Activated CD8-positive, alpha-beta memory T cell treated with anti-CD3 and anti-CD28 coated beads for 4 hours (primary cell): ENCODE measurements at regions not wholly inside any gene's neighbourhood (a gene's known extent, or its start where the extent isn't known, plus 50 kb on each side); places are given as distances from the start of the nearest gene placed in this dataset.
"Not testable (repeated sequence)": the region's sequence is repeated elsewhere in the genome, so short reads cannot be mapped to it uniquely, and the experiment has no call there.

ENCODE experiments used
- DNase-seq, 2 donors: peaks; one replicate each; pipeline ENCODE4 v3.0.0-alpha.2; 2020; ENCODE audit warnings: low read depth in 2 of 2

DNA sequence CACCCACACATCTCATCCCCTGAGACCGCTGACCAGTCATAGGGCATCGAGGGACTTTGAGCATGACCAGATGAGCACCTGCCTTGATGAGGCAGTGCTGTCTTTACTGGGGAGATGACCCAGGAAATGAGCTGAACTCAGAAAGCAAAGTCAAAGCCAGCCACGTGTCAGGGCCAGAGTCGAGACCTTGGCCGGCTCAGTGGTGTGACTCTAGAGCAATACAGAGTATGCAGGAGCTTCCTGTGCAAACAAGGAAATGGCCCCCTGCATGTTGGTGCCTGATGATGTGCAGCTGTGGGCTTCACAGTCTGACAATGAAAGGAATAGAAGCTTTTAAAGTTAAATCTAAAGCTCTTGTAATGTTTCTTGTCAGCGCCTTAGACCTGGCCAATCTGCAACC, 332.9 kb downstream of the PCNX1 start:
- DNase-seq, result no peak

GRCh38 chr14:71240866-71241520, 333.7 kb downstream of the PCNX1 start:
- DNase-seq, result no peak

- DNase-seq, result no peak
These were observed 335.0 kb downstream of the PCNX1 start for GRCh38 chr14:71242237-71242748.

DNA sequence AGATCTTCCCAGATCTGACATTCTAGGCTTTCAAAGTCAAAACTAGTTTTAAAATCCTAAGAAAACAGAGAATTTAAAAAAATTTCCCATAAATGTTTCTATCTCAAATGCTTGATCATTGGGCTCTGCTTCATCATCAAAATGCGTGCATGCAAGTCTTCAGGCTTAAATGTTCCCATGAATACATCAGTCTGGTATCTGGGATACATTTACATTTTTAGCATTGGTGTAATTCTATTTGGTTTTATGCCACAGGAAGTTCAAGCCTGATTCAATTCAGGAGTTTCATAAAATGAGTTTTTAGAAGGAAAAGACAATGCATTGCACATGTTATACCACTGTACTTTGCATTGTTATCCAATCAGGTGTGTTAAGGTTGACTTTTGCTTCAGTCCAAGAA, 336.4 kb downstream of the PCNX1 start:
- no peak for DNase-seq

- no peak for DNase-seq
These were observed 337.1 kb downstream of the PCNX1 start for GRCh38 chr14:71244341-71244740.

DNA sequence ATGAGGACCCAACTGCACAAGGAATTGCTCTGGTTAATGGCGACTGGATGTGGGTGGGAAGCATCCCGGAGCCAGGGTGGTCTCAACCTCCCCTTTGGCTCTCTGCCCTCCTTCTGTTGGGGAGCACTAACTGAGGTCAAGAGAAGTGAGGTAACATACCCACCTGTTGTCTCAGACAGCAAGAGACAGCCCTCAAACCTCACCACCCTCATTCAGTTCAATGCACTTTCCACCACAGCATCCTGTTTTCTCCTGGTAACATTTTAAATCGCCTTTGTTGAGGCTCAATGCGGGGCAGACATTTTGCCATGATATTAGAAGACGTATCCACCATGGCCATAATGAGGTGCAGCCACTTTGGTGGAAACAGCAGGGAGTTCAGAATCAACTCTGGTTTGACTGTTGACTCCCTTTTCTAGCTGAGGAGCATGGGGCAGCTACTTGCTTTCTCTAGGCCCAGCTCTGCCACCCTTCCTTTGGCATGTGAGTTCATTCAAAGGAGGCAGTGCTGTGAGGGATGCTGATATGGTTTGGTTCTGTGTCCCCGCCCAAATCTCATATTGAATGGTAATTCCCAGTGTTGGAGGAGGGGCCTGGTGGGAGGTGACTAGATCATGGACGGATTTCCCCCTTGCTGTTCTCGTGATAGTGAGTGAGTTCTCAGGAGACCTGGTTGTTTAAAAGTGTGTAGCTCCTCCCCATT, 338.6 kb downstream of the PCNX1 start:
- DNase-seq, result no peak

- no peak for DNase-seq
These were observed 339.3 kb downstream of the PCNX1 start for GRCh38 chr14:71246539-71246938.

GRCh38 chr14:71247106-71247505, 339.8 kb downstream of the PCNX1 start:
- DNase-seq, result no peak

- DNase-seq, result no peak
These were observed 340.9 kb downstream of the PCNX1 start for GRCh38 chr14:71248194-71248593.

DNA sequence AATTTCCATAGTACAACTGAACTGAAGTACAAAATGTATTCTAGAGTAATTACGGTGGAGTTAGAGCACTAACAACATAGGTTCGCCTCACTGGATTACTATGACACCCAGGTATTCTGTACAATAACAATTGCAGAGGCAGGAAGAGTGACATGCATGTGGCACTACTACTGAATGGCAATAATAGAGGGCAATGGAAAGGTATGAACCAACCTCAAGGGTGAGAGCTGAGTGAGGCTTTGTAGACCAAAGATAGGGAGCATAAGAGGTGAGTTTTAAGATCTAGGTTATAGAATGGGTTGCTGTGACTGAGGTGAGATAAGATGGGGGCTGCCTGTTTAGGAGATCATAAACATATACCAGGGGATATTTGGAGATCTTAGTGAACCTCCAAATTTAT, 343.1 kb downstream of the PCNX1 start:
- no peak for DNase-seq

GRCh38 chr14:71250791-71251190, 343.5 kb downstream of the PCNX1 start:
- no peak for DNase-seq

DNA sequence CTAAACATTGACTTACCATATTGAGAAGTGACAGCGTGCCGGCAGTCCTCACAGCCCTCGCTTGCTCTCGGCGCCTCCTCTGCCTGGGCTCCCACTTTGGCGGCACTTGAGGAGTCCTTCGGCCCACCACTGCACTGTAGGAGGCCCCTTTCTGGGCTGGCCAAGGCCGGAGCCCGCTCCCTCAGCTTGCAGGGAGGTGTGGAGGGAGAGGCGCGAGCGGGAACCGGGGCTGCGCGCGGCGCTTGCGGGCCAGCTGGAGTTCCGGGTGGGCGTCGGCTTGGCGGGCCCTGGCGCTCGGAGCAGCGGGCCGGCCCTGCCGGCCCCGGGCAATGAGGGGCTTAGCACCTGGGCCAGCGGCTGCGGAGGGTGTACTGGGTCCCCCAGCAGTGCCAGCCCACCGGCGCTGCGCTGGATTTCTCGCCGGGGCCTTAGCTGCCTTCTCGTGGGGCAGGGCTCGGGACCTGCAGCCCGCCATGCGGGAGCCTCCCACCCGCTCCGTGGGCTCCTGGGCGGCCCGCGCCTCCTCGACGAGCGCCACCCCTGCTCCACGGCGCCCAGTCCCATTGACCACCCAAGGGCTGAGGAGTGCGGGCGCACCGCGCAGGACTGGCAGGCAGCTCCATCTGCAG, 346.9 kb downstream of the PCNX1 start:
- DNase-seq, result not testable (repeated sequence)

DNA sequence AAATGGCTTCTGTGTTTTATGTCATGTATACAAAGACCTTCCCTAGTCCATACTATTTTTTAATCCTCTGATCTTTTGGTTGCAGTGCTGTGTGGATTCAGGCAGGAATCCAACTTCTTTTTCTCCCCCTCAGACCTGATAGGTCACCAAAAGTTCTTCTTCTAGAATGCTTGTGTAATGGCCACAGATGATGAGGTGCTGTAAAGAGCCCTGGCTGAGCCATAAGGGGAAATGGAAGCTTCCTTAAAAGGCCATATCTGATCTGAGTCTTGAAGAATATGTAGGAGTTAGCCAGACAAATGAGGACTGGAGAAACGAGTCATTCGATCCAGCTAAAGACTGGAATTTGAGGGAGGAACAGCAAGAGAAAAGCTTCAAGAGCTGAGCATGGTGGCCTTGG, 353.9 kb downstream of the PCNX1 start:
- DNase-seq, result no peak

GRCh38 chr14:71262441-71262840, 355.2 kb downstream of the PCNX1 start:
- DNase-seq, result no peak

DNA sequence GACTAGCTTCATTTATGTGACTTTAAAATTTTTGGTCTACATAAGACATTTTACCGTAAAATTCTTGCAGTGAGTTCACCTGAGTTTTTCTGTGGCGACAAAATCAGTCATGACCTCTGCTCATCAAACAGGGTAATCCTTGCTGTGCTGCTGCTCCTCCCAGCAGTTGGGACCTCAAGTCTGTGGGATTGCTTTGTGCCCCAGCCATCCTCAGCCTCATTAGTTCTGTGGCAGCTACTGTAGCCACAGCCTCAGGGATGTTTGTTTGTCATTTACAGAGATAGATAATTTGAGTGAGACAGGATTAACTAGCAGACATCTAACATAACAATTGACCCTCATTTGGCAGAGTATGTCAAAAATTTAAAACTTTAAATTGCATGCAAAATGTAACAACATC, 357.0 kb downstream of the PCNX1 start:
- DNase-seq, result no peak

GRCh38 chr14:71267007-71267513, 359.8 kb downstream of the PCNX1 start:
- no peak for DNase-seq

DNA sequence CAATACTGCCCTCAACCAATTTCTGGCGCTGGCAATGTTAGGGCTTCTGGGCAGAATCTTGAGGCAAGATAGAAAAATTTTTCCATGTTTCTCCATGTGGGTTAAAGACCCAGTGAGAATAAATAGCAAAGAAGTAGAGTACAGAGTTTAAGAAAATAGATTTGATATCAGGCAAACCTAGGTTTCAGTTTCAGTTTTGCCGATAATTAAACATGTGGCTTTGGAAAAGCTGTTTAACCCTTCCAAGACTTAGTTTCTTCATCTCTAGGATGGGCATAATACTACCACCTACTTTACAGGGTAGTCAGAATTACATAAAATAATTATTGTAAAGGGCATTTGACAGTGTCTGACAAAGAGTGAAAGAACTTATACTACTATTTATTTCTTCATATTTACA, 360.4 kb downstream of the PCNX1 start:
- DNase-seq, result no peak

GRCh38 chr14:71270111-71270510, 362.9 kb downstream of the PCNX1 start:
- no peak for DNase-seq

DNA sequence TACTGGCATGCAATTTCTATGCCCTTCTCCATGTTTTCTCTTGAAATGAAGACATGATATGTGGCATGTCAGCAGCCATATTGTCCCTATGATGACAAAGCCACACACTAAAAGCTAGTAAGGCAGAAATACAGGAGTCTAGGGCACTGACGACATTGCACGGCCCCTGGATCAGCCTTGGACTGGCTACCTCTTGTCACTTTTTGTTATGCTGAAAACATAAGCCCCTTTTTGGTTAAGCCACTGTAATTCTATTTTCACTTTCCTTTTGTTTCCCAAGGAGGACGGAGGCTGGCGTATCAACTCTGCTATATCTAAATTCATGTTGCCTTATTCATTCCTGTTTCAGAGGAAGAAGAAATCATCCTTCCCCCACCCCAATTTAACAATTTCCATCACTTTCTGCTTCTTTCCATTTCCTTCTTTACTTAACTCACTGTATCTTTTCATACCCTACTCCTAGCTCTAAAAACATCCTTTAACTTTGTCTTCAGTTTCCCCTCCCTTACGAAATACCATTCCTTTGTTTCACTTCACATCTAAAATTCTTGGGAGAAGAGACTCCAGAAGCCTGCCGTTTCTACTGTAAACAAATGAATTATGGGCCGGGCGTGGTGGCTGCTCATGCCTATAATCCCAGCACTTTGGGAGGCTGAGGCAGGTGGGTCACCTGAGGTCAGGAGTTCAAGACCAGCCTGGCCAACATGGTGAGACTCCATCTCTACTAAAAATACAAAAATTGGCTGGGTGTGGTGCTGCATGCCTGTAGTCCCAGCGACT, 364.1 kb downstream of the PCNX1 start:
- DNase-seq, result no peak

- DNase-seq, result no peak
These were observed 366.1 kb downstream of the PCNX1 start for GRCh38 chr14:71273366-71273765.

DNA sequence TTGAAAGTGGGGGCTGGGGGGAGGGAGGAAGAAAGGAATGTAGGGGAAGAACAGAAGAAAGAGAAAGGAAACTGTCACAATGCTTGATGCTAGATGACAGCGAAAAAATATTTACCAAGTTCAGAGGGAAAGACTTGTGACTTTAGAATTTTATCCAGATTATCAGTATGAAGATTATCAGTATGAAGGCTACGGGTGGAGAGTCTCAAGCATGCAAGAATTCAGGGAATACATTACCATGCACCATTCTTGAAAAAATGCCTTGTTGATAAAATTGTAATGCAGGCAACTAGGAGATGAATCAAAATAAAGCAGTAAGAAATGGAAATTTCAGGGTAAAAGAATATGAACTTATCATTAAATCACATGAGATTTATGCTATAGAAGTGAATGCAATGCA, 376.8 kb downstream of the PCNX1 start:
- DNase-seq, result no peak

- DNase-seq, result no peak
These were observed 378.9 kb downstream of the PCNX1 start for GRCh38 chr14:71286126-71286525.
